ENCODE measurements at regions not wholly inside any gene's neighbourhood (a gene's known extent, or its start where the extent isn't known, plus 50 kb on each side); places are given as distances from the start of the nearest gene placed in this dataset.
A peak's percentile ranks its signal among the peaks of the same experiment; 100 is the strongest.

- peaks cover 20% of the 10 kb centered on the region for H3K27me3 Mint-ChIP-seq (ENCODE audit: low read depth, poor library complexity)
- no peak overlapping the region for H3K4me3 Mint-ChIP-seq
- no peak for TF ChIP-seq CTCF (IDR thresholded peaks at IDR 0.05)
- DNase-seq = no peak
- H3K4me1 Mint-ChIP-seq = peaks cover 7% of the 10 kb centered on the region
- H3K36me3 Mint-ChIP-seq (ENCODE audit: low read depth) = no peaks in the 10 kb centered on the region
- H3K9me3 Mint-ChIP-seq = no peaks in the 10 kb centered on the region
- no peak overlapping the region for H3K27ac Mint-ChIP-seq
These were observed 560.5 kb downstream of the BCL11B start for GRCh38 chr14:98711453-98711852.

- peak overlapping the region; percentile 68 for H3K27ac Mint-ChIP-seq
- peaks cover 28% of the 10 kb centered on the region for H3K4me1 Mint-ChIP-seq
- H3K27me3 Mint-ChIP-seq (ENCODE audit: low read depth, poor library complexity) = peaks cover 22% of the 10 kb centered on the region
- no peak overlapping the region for H3K4me3 Mint-ChIP-seq
- H3K9me3 Mint-ChIP-seq = no peaks in the 10 kb centered on the region
- DNase-seq = no peak
- no peaks in the 10 kb centered on the region for H3K36me3 Mint-ChIP-seq (ENCODE audit: low read depth)
- no peak for TF ChIP-seq CTCF (IDR thresholded peaks at IDR 0.05)
These were observed 557.2 kb downstream of the BCL11B start for GRCh38 chr14:98714626-98715425.

DNA sequence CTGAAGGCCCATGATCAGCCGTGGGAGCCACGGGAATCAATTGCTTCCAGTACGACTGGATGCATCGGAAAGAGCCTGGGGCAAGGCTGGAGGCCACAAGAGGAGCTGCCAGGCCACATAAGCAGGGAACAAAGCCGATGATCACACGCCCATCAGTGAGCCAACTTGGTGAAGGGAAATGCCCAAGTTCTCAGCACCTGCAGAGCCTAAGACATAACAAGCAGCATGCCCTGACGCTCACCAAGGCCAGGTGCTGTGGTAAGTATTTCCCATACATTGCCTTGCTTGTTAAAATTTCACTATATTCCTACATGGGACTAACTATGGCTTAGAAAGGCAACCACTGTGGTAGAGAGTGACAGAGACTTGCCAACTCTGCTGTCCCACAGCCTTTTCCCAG is 555.9 kb downstream of the BCL11B start:
- TF ChIP-seq CTCF (IDR thresholded peaks at IDR 0.05) = no peak

DNA sequence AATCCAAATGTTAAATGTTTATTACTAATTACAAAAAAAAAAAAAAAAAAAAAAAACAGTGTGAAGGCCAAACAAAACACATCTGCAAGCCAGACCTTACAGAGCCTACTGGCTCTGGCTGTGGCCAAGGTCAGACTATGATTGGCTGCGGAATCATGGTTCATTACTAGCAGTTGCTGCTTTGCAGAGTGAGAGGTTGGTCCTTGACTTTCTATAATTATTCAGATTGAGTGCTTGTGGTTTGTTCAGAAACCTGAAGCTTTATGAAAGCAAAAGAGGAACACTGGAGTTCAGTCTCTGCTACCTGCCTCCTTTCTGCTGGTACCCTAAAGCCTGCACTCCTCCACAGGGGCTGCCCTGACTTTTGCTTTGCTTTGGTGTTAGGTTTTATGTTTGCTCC is 550.9 kb downstream of the BCL11B start:
- peaks cover 25% of the 10 kb centered on the region for H3K27me3 Mint-ChIP-seq (ENCODE audit: low read depth, poor library complexity)
- peaks cover 41% of the 10 kb centered on the region for H3K4me1 Mint-ChIP-seq
- no peak for DNase-seq
- H3K36me3 Mint-ChIP-seq (ENCODE audit: low read depth) = no peaks in the 10 kb centered on the region
- no peak overlapping the region for H3K27ac Mint-ChIP-seq
- no peak overlapping the region for H3K4me3 Mint-ChIP-seq
- peaks cover 5% of the 10 kb centered on the region for H3K9me3 Mint-ChIP-seq
- no peak for TF ChIP-seq CTCF (IDR thresholded peaks at IDR 0.05)

More for the DNA sequence above, 555.9 kb downstream of the BCL11B start:
- no peaks in the 10 kb centered on the region for H3K9me3 Mint-ChIP-seq
- H3K27me3 Mint-ChIP-seq (ENCODE audit: low read depth, poor library complexity) = peaks cover 22% of the 10 kb centered on the region
- H3K27ac Mint-ChIP-seq = no peak overlapping the region
- H3K36me3 Mint-ChIP-seq (ENCODE audit: low read depth) = no peaks in the 10 kb centered on the region
- H3K4me1 Mint-ChIP-seq = peaks cover 34% of the 10 kb centered on the region
- no peak overlapping the region for H3K4me3 Mint-ChIP-seq
- DNase-seq = no peak

GRCh38 chr14:98724734-98725133 is 547.3 kb downstream of the BCL11B start:
- Mint-ChIP-seq H3K27ac (no peak overlapping the region), H3K4me1 (peaks cover 25% of the 10 kb centered on the region), H3K9me3 (peaks cover 5% of the 10 kb centered on the region), H3K36me3 (ENCODE audit: low read depth) (no peaks in the 10 kb centered on the region), H3K4me3 (no peak overlapping the region), H3K27me3 (ENCODE audit: low read depth, poor library complexity) (peaks cover 15% of the 10 kb centered on the region)
- DNase-seq = no peak
- no peak for TF ChIP-seq CTCF (IDR thresholded peaks at IDR 0.05)

- Mint-ChIP-seq H3K9me3 (peaks cover 5% of the 10 kb centered on the region), H3K27me3 (ENCODE audit: low read depth, poor library complexity) (peaks cover 15% of the 10 kb centered on the region), H3K4me3 (no peak overlapping the region), H3K27ac (peak overlapping the region; percentile 8), H3K4me1 (peaks cover 21% of the 10 kb centered on the region), H3K36me3 (ENCODE audit: low read depth) (no peaks in the 10 kb centered on the region)
- DNase-seq = no peak
- TF ChIP-seq CTCF (IDR thresholded peaks at IDR 0.05) = no peak
These were observed 546.8 kb downstream of the BCL11B start for GRCh38 chr14:98725191-98725590.

Data from nephron progenitor cell (in vitro differentiated cells).